ENCODE measurements at regions not wholly inside any gene's neighbourhood (a gene's known extent, or its start where the extent isn't known, plus 50 kb on each side); places are given as distances from the start of the nearest gene placed in this dataset.

GRCh38 chr5:19401032-19401431 is 587.0 kb downstream of the CDH18 start:
- in situ Hi-C loops (cut with HindIII; ENCODE audit: low sequenced_read_pairs) = no loop called here
- no peak for DNase-seq (ENCODE audit: low read depth, low spot score)

GRCh38 chr5:19406576-19407365 is 581.2 kb downstream of the CDH18 start:
- no peak for DNase-seq (ENCODE audit: low read depth, low spot score)
- TF ChIP-seq CTCF (IDR thresholded peaks at IDR 0.05; ENCODE audit: low read depth, low read length) = no peak
- H3K4me3 ChIP-seq (ENCODE audit: low read depth, low read length) = no peak overlapping the region
- in situ Hi-C loops (cut with HindIII; ENCODE audit: low sequenced_read_pairs) = no loop called here

More at GRCh38 chr5:19401032-19401431, 587.0 kb downstream of the CDH18 start:
- no peak overlapping the region for H3K4me3 ChIP-seq (ENCODE audit: low read depth, low read length)
- no peak for TF ChIP-seq CTCF (IDR thresholded peaks at IDR 0.05; ENCODE audit: low read depth, low read length)

GRCh38 chr5:19408149-19408548 is 579.9 kb downstream of the CDH18 start:
- no peak overlapping the region for H3K4me3 ChIP-seq (ENCODE audit: low read depth, low read length)
- in situ Hi-C loops (cut with HindIII; ENCODE audit: low sequenced_read_pairs) = no loop called here
- DNase-seq (ENCODE audit: low read depth, low spot score) = no peak
- TF ChIP-seq CTCF (IDR thresholded peaks at IDR 0.05; ENCODE audit: low read depth, low read length) = no peak

GRCh38 chr5:19411936-19412335 is 576.1 kb downstream of the CDH18 start:
- DNase-seq (ENCODE audit: low read depth, low spot score) = no peak
- H3K4me3 ChIP-seq (ENCODE audit: low read depth, low read length) = no peak overlapping the region
- in situ Hi-C loops (cut with HindIII; ENCODE audit: low sequenced_read_pairs) = no loop called here
- no peak for TF ChIP-seq CTCF (IDR thresholded peaks at IDR 0.05; ENCODE audit: low read depth, low read length)

All from astrocyte of the spinal cord (primary cell).